ENCODE measurements at regions not wholly inside any gene's neighbourhood (a gene's known extent, or its start where the extent isn't known, plus 50 kb on each side); places are given as distances from the start of the nearest gene placed in this dataset.

- TF ChIP-seq CTCF (IDR thresholded peaks at IDR 0.05) (no peak), POLR2A (IDR thresholded peaks at IDR 0.05) (no peak), EP300 (IDR thresholded peaks at IDR 0.05) (no peak)
Observed at GRCh38 chr18:27263369-27263768, 78.3 kb upstream of the CHST9 start.
